Lung (tissue), 11 donors: ENCODE measurements at regions not wholly inside any gene's neighbourhood (a gene's known extent, or its start where the extent isn't known, plus 50 kb on each side); places are given as distances from the start of the nearest gene placed in this dataset.
"Not testable (repeated sequence)": the region's sequence is repeated elsewhere in the genome, so short reads cannot be mapped to it uniquely, and the experiment has no call there.

Experiments used
- ATAC-seq: fragments of 200-7000 bp; cut with Tn5 transposase; one replicate; pipeline ENCODE4 v1.9.1; 2020; ENCODE audit warnings: moderate number of reproducible peaks; ENCODE audit not compliant: insufficient read depth, low FRiP score
- DNase-seq, 3 donors: peaks; one replicate each; pipeline ENCODE4 v3.0.0-alpha.2; 2013 to 2017
- H3K27ac ChIP-seq, 2 donors: one replicate each; pipeline ENCODE4 v1.5.1; 2013; ENCODE audit warnings: mild to moderate bottlenecking in 2 of 2, moderate library complexity in 2 of 2, control low read depth in 1 of 2, inconsistent platforms in 1 of 2, low read depth in 1 of 2, low read length in 1 of 2
- H3K27me3 ChIP-seq, 3 donors: one replicate each; pipeline ENCODE4 v1.5.1; 2013; ENCODE audit warnings: low read length in 2 of 3; ENCODE audit not compliant: control insufficient read depth in 3 of 3, insufficient read depth in 3 of 3
- H3K36me3 ChIP-seq, 4 donors: one replicate each; pipeline ENCODE4 v1.5.1; 2013; ENCODE audit warnings: low read length in 4 of 4, mild to moderate bottlenecking in 1 of 4, moderate library complexity in 1 of 4; ENCODE audit not compliant: control insufficient read depth in 4 of 4, insufficient read depth in 4 of 4
- H3K4me1 ChIP-seq, 5 donors: one replicate each; pipeline ENCODE4 v1.5.1; 2013; ENCODE audit warnings: low read length in 5 of 5, mild to moderate bottlenecking in 2 of 5, moderate library complexity in 1 of 5; ENCODE audit not compliant: control insufficient read depth in 5 of 5, insufficient read depth in 5 of 5
- H3K4me3 ChIP-seq: one replicate; pipeline ENCODE4 v1.5.1; 2013; ENCODE audit warnings: mild to moderate bottlenecking, control low read depth, moderate library complexity
- H3K9ac ChIP-seq, 2 donors: one replicate each; pipeline ENCODE4 v1.5.1; 2013; ENCODE audit warnings: low read length in 2 of 2, control low read depth in 1 of 2; ENCODE audit not compliant: insufficient read depth in 1 of 2
- H3K9me3 ChIP-seq, 4 donors: one replicate each; pipeline ENCODE4 v1.5.1; 2013; ENCODE audit warnings: low read length in 3 of 4, mild to moderate bottlenecking in 1 of 4, moderate library complexity in 1 of 4; ENCODE audit not compliant: control insufficient read depth in 4 of 4, insufficient read depth in 3 of 4
- CTCF ChIP-seq: IDR thresholded peaks from 2 replicates; pipeline ENCODE4 v1.5.1; 2012; ENCODE audit warnings: mild to moderate bottlenecking; ENCODE audit errors: control extremely low read depth, extremely low read depth
- WGBS, 2 donors: extraction: QIAGEN DNeasy Blood & Tissue Kit; methylation state at CpG; one replicate each; pipeline ENCODE4 v1.1.7; 2013; 5-methylcytosine and 5-hydroxymethylcytosine counted together
- donor health status: control.
- donor health status: control.
- donor health status: Bipolar disorder and iron deficiency.
- donor health status: healthy.
- donor health status: DM: yes; HTN: yes; CAD: no.

- peaks cover 0 to 10% (median 3%) of the 10 kb centered on the region in 5 donors for H3K4me1 ChIP-seq
- no peak overlapping the region for H3K4me3 ChIP-seq
- H3K27ac ChIP-seq = no peak overlapping the region
- H3K27me3 ChIP-seq = no peaks in the 10 kb centered on the region
- DNase-seq = no peak
- H3K36me3 ChIP-seq = no peaks in the 10 kb centered on the region
- TF ChIP-seq CTCF = no peak
- H3K9me3 ChIP-seq = no peaks in the 10 kb centered on the region
- ATAC-seq = no peak
- no peak overlapping the region for H3K9ac ChIP-seq
- 67 to 73% methylated on average over 8 of the region's 8 CpGs for WGBS, 2 donors
Measured at GRCh38 chr15:96058103-96058851, 272.2 kb upstream of the NR2F2 start.

- not testable (repeated sequence) for H3K27me3 ChIP-seq, H3K9me3 ChIP-seq, H3K36me3 ChIP-seq, H3K4me1 ChIP-seq, ATAC-seq, H3K27ac ChIP-seq, DNase-seq, H3K4me3 ChIP-seq, H3K9ac ChIP-seq
- 81 to 92% methylated on average over 1 of the region's 1 CpG for WGBS, 2 donors
Measured at GRCh38 chr15:96058852-96059103, 271.7 kb upstream of the NR2F2 start.

- not testable (repeated sequence) for H3K9me3 ChIP-seq, H3K4me1 ChIP-seq, H3K4me3 ChIP-seq, H3K9ac ChIP-seq, H3K27me3 ChIP-seq, H3K36me3 ChIP-seq, DNase-seq, H3K27ac ChIP-seq, ATAC-seq
- WGBS, 2 donors = 89 to 93% methylated on average over 5 of the region's 5 CpGs
Measured at GRCh38 chr15:96060591-96060990, 269.9 kb upstream of the NR2F2 start.

GRCh38 chr15:96064351-96064756, 266.1 kb upstream of the NR2F2 start:
- ATAC-seq (no peak), DNase-seq (peak in 2 of 3 donors; percentile 33 to 42)
- TF ChIP-seq CTCF = no peak
- no peaks in the 10 kb centered on the region for H3K27me3 ChIP-seq
- no peak overlapping the region for H3K4me3 ChIP-seq
- no peaks in the 10 kb centered on the region for H3K36me3 ChIP-seq
- H3K27ac ChIP-seq = no peak overlapping the region
- H3K9ac ChIP-seq = no peak overlapping the region
- 80 to 87% methylated on average over 3 of the region's 3 CpGs for WGBS, 2 donors
- H3K4me1 ChIP-seq = no peaks in the 10 kb centered on the region
- no peaks in the 10 kb centered on the region for H3K9me3 ChIP-seq

- no peak for TF ChIP-seq CTCF
- peak in 2 of 3 donors; percentile 40 to 46 for DNase-seq
- H3K4me3 ChIP-seq = no peak overlapping the region
- H3K27me3 ChIP-seq = no peaks in the 10 kb centered on the region
- WGBS, 2 donors = 82 to 89% methylated on average over 4 of the region's 4 CpGs
- ATAC-seq = no peak
- H3K4me1 ChIP-seq = no peaks in the 10 kb centered on the region
- H3K9me3 ChIP-seq = no peaks in the 10 kb centered on the region
- H3K9ac ChIP-seq = no peak overlapping the region
- no peak overlapping the region for H3K27ac ChIP-seq
- no peaks in the 10 kb centered on the region for H3K36me3 ChIP-seq
Measured at GRCh38 chr15:96066126-96066525, 264.4 kb upstream of the NR2F2 start.
